ENCODE measurements at regions not wholly inside any gene's neighbourhood (a gene's known extent, or its start where the extent isn't known, plus 50 kb on each side); places are given as distances from the start of the nearest gene placed in this dataset.
A peak's percentile ranks its signal among the peaks of the same experiment; 100 is the strongest.

DNA sequence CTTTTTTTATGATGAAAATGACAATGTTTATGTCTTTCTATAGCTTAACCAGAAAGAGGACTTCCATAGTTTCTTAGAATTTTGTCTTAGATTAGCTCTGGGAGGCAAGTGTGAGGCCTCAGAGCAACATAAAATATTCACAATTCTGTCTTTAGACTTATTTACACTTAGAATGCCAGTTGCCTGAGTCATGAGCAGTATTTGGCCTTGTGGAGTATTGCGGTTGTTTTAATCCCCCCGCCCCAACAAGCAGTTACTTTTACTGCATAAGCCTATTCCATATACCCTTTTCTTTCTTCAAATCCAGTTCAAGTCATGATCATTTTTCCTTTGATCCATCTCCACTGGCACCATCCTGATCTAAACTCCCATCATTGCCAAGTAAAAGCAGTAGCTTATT lies 198.0 kb upstream of the EGFLAM start:
- in situ Hi-C loops (cut with MboI; ENCODE audit: low sequenced_read_pairs) (no loop called here), intact Hi-C loops (cut with micrococcal nuclease) (no loop called here), dilution Hi-C loops (cut with HindIII; ENCODE audit: low sequenced_read_pairs, unreplicated experiment) (no loop called here)
- Histone ChIP-seq H3K18ac (ENCODE audit: low read depth, low read length) (no peak overlapping the region), H3K23ac (ENCODE audit: low read depth, low read length) (no peak overlapping the region), H3K4me3 (ENCODE audit: insufficient read depth, low read depth, low read length) (no peak overlapping the region), H2AK9ac (replicated peaks; ENCODE audit: low read depth, low read length, poor library complexity) (no peak overlapping the region), H2BK5ac (ENCODE audit: low read depth, low read length, poor library complexity, severe bottlenecking) (no peak overlapping the region), H4K20me1 (ENCODE audit: insufficient read depth, low read length) (no peaks in the 10 kb centered on the region), H3K9me1 (ENCODE audit: insufficient read depth, low read length) (no peaks in the 10 kb centered on the region), H3K79me1 (ENCODE audit: low read depth in 1 of 2, low read length in 2 of 2) (no peaks in the 10 kb centered on the region), H3K9ac (ENCODE audit: low read depth, low read length) (no peak overlapping the region), H2AFZ (replicated peaks; ENCODE audit: low read length, poor library complexity) (no peak overlapping the region), H4K8ac (ENCODE audit: low read depth in 2 of 2, low read length in 2 of 2) (no peak overlapping the region), H3K27ac (ENCODE audit: insufficient read depth, low read length) (no peak overlapping the region), H2BK120ac (ENCODE audit: low read depth, low read length) (0 out of 2 replicates have a peak overlapping the region, but pooled peaks have one; percentile 18), H4K91ac (ENCODE audit: insufficient read depth, low read depth, low read length) (no peak overlapping the region), H4K5ac (ENCODE audit: low read depth, low read length) (no peak overlapping the region), H3K36me3 (ENCODE audit: control insufficient read depth, insufficient read depth, low read length) (no peaks in the 10 kb centered on the region), H3K14ac (replicated peaks; ENCODE audit: low read depth, low read length) (no peak overlapping the region), H3K4ac (ENCODE audit: low read depth, low read length) (no peak overlapping the region), H2BK20ac (ENCODE audit: low read depth, low read length) (peak overlapping the region; percentile 63; the same call in 1 of the 2 replicates), H3K4me2 (ENCODE audit: low read depth, low read length) (peak overlapping the region; percentile 67; the same call in 1 of the 2 replicates), H3K9me3 (ENCODE audit: control insufficient read depth, insufficient read depth, low read length) (no peaks in the 10 kb centered on the region), H3K27me3 (ENCODE audit: control insufficient read depth, insufficient read depth, low read length) (no peaks in the 10 kb centered on the region; the same call in none of the 2 replicates), H3K4me1 (ENCODE audit: control insufficient read depth, insufficient read depth, low read length) (peaks cover 6% of the 10 kb centered on the region), H2AK5ac (ENCODE audit: low read depth, low read length) (no peak overlapping the region), H3K56ac (ENCODE audit: extremely low read depth, insufficient read depth, low read length) (no peak overlapping the region), H2BK15ac (ENCODE audit: low read depth, low read length) (no peak overlapping the region)
- ATAC-seq (ENCODE audit: low read depth), result peak; percentile 95
- CTCF ChIA-PET, result interaction anchor here (0.9 kb wide), 1 partner anchor 133 kb away, joined by 3 read pairs; no protein-coding TSS in a partner anchor
- WGBS, 2 experiments (ENCODE audit: extremely low coverage in 2 of 2, insufficient read length in 1 of 2), result 60% methylated on average over 1 of the region's 2 CpGs; no CpG with 5 or more reads in 1 of the 2 experiments
- peak; percentile 66 for DNase-seq
- POLR2A ChIA-PET (ENCODE audit: unreplicated experiment), result no interaction called here
- no TSS peak for BruUV-seq (replicated peaks)
- TF ChIP-seq MAFK (IDR thresholded peaks at IDR 0.05; ENCODE audit: low read depth, low read length) (no peak), FOS (IDR thresholded peaks at IDR 0.05; ENCODE audit: low read depth, low read length) (0 out of 2 replicates have a peak, but pooled peaks have one; percentile 10)
